ENCODE measurements at regions not wholly inside any gene's neighbourhood (a gene's known extent, or its start where the extent isn't known, plus 50 kb on each side); places are given as distances from the start of the nearest gene placed in this dataset.
"Not testable (repeated sequence)": the region's sequence is repeated elsewhere in the genome, so short reads cannot be mapped to it uniquely, and the experiment has no call there.

DNA sequence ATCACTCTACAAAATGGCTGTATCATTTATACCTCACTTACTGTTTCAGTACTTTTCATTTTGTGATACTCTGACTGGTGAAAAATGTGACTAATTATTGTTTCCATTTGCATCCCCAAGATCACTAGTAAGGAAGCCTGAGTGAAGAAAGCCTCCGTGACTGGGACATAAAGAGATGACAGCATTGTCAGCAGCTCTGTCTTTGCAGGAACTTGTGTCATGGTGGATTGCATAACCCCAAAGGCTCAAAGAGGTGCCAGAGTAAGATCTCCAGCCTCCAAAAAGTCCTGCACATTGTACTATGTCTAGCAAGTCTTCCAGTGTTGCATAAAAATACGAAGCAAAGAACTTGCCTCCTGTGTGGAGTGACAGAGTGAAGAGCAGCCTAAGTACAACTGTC lies 187.5 kb upstream of the CRIM1 start:
- no peak for DNase-seq (ENCODE audit: low read depth)

DNA sequence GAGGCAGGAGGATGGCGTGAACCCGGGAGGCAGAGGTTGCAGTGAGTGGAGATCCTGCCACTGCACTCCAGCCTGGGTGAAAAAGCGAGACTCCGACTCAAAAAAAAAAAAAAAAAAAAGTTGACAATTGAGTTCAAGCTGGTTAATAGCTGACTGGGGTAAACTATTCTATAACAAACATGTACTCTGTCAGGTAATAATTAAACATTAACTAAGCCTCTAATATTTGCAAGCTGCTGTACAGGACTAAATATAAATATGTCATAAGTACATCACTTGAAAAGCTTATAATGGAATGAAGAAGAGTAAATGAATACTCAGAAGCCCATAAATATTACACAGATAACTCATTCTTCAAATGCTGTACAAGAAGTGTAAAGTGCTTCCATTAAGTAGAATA lies 190.4 kb upstream of the CRIM1 start:
- no peak for DNase-seq (ENCODE audit: low read depth)

GRCh38 chr2:36163520-36164254 lies 191.9 kb upstream of the CRIM1 start:
- no peak for DNase-seq (ENCODE audit: low read depth)

GRCh38 chr2:36157093-36157492 lies 198.5 kb upstream of the CRIM1 start:
- DNase-seq (ENCODE audit: low read depth) = not testable (repeated sequence)

- no peak for DNase-seq (ENCODE audit: low read depth)
Observed at GRCh38 chr2:36147670-36148390, 207.7 kb upstream of the CRIM1 start.

DNA sequence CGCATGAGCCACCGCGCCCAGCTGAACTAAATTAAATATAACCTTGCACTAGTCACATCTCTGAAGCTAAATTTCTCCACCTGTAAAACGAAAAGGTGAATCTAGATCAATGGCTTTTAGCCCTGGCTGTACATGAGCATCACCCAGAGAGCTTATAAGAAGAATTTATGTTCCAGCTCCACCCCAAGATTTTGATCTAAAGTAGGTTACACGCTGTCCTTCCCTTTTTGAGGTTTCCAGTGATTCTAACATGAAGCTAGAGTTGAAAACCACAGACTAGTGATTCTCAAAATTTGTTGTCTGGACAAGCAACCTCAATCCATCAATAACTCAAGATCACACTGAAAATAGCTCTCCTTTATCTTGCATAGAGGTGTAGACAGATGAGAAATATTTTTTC lies 208.8 kb upstream of the CRIM1 start:
- DNase-seq (ENCODE audit: low read depth) = no peak

GRCh38 chr2:36140391-36140790 lies 215.2 kb upstream of the CRIM1 start:
- no peak for DNase-seq (ENCODE audit: low read depth)

- no peak for DNase-seq (ENCODE audit: low read depth)
Observed at GRCh38 chr2:36137612-36138011, 218.0 kb upstream of the CRIM1 start.

DNA sequence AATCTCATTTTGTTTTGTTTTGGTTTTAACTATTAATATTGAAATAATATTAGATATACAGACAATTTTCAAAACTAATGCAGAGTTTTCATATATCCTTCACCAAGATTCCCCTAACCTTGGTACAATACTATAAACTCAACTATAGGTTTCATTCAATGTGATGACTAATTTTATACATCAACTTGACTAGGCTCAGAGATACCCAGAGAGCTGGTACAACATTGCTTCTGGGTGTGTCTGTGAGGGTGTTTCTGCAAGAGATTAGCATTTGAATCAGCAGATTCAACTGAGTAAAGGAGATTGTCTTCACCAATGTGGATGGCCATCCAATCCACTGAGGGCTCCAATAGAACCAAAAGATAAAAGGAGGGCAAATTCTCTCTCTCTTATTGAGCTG lies 221.3 kb upstream of the CRIM1 start:
- no peak for DNase-seq (ENCODE audit: low read depth)

GRCh38 chr2:36128359-36128758 lies 227.2 kb upstream of the CRIM1 start:
- no peak for DNase-seq (ENCODE audit: low read depth)

- DNase-seq (ENCODE audit: low read depth) = no peak
Observed at GRCh38 chr2:36125702-36126101, 229.9 kb upstream of the CRIM1 start.

DNA sequence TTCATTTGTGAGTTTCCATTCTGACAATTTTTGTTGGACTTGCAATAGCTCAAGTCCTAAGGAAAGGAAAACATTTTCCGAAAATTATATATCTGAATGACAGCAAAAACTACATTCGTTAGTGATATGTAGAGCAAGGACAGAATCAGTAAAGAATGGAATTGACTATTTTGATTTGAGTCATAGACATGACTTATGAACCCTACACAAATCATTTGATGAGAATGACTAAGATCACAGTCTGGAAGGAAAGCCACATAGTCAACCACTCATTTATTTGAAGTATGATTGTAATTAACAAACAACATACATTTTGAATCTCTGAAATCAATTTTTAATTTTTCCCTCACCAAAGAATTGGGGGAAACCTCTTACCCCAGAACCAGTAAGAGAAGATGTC lies 231.6 kb upstream of the CRIM1 start:
- no peak for DNase-seq (ENCODE audit: low read depth)

DNA sequence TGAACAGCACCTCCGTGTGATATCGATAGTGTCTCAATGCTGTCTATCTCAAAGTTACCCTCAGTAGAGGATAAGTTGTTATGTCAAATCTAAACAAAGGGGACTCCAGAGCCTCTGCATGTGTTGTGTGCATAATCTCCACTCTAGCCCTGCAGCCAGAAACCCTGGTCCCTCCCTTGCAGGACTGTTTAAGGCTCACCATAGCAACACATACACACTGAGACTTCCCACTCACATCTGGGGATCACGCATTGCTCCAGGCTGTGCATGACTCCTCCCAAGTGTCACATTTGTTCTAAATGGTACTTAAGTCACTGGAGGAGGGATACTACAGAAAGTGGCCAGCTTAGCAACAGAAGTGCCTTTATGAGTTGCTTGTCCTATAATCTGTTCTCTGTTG lies 258.6 kb upstream of the CRIM1 start:
- no peak for DNase-seq (ENCODE audit: low read depth)

- not testable (repeated sequence) for DNase-seq (ENCODE audit: low read depth)
Observed at GRCh38 chr2:36091844-36092741, 263.5 kb upstream of the CRIM1 start.

DNA sequence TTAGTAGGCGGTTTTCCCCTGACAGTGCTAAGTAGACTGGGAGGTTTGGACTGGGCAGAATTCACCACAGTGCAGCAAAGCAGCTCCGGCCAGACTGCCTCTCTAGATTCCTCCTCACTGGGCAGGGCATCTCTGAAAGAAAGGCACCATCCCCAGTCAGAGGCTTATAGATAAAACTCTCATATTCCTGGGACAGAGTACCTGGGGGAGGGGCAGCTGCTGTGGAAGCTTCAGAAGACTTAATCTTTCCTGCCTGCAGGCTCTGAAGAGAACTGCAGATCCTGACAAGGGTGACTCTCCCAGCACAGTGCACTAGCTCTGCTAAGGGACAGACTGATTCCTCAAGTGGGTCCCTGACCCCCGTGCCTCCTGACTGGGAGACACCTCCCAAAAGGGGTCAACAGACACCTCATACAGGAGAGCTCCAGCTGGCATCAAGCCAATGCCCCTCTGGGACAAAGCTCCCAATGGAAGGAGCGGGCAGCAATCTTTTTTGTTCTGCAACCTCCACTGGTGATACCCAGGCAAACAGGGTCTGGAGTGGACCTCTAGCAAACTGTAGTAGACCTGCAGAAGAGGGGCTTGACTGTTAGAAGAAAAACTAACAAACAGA lies 266.8 kb upstream of the CRIM1 start:
- no peak for DNase-seq (ENCODE audit: low read depth)

GRCh38 chr2:36087344-36087743 lies 268.2 kb upstream of the CRIM1 start:
- no peak for DNase-seq (ENCODE audit: low read depth)

- no peak for DNase-seq (ENCODE audit: low read depth)
Observed at GRCh38 chr2:36079793-36080192, 275.8 kb upstream of the CRIM1 start.

GRCh38 chr2:36074008-36074407 lies 281.6 kb upstream of the CRIM1 start:
- no peak for DNase-seq (ENCODE audit: low read depth)

GRCh38 chr2:36071698-36072097 lies 283.9 kb upstream of the CRIM1 start:
- DNase-seq (ENCODE audit: low read depth) = no peak

DNA sequence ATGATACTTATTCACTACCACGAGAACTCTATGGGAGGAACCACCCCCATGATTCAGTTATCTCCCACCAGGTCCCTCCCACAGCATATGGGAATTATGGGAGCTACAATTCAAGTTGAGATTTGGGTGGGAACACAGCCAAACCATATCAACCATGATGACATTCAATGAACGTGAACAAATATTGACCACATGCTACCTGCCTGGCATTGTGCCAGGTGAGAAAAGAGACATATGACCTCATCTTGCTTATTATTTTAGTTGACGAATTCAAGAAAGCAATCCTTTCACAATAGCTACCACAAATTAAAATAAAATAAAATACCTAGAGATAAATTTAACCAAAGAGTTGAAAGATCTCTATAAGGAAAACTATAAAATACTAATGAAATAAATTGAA lies 286.5 kb upstream of the CRIM1 start:
- DNase-seq (ENCODE audit: low read depth) = no peak

- DNase-seq (ENCODE audit: low read depth) = no peak
Observed at GRCh38 chr2:36068086-36068485, 287.5 kb upstream of the CRIM1 start.

DNA sequence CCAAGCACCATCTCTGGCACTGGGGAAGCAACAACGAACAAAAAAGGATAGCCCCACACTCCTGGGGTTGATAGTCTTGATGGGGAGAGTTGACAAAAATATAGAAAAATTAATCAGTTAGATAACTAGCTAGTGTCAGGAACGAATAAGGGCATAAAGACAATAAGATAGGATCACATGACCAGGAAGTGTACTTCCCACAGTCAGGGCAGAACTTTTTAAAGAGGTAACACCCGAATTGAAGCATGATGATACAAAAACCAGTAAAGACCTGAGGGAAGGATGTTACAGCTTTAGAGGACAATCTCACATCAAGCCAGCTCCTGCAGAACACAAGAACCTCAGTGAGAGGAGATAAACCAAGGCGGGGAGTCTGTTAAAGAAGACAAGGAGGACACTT lies 295.4 kb upstream of the CRIM1 start:
- DNase-seq (ENCODE audit: low read depth) = no peak
